Astrocyte of the cerebellum (primary cell): ENCODE measurements at regions not wholly inside any gene's neighbourhood (a gene's known extent, or its start where the extent isn't known, plus 50 kb on each side); places are given as distances from the start of the nearest gene placed in this dataset.

ENCODE experiments used
- DNase-seq: peaks from one replicate; pipeline ENCODE4 v3.0.0-alpha.2; 2011; ENCODE audit warnings: low read depth
- H3K4me3 ChIP-seq: 2 replicates; pipeline ENCODE4 v1.5.1; 2011; ENCODE audit warnings: mild to moderate bottlenecking, low read depth, low read length, moderate library complexity
- in situ Hi-C: cut with HindIII; loops from 2 replicates; pipeline ENCODE4 v1.10.0; 2017; ENCODE audit warnings: low sequenced_read_pairs
- TF ChIP-seq, protein P1 (sequence below): IDR thresholded peaks from 2 replicates; pipeline ENCODE4 v1.5.1; 2012; ENCODE audit warnings: low read length, low read depth, moderate library complexity, mild to moderate bottlenecking; ENCODE audit errors: missing control alignments

- in situ Hi-C loops: no loop called here
- no peak for DNase-seq
- TF ChIP-seq, protein P1, sequence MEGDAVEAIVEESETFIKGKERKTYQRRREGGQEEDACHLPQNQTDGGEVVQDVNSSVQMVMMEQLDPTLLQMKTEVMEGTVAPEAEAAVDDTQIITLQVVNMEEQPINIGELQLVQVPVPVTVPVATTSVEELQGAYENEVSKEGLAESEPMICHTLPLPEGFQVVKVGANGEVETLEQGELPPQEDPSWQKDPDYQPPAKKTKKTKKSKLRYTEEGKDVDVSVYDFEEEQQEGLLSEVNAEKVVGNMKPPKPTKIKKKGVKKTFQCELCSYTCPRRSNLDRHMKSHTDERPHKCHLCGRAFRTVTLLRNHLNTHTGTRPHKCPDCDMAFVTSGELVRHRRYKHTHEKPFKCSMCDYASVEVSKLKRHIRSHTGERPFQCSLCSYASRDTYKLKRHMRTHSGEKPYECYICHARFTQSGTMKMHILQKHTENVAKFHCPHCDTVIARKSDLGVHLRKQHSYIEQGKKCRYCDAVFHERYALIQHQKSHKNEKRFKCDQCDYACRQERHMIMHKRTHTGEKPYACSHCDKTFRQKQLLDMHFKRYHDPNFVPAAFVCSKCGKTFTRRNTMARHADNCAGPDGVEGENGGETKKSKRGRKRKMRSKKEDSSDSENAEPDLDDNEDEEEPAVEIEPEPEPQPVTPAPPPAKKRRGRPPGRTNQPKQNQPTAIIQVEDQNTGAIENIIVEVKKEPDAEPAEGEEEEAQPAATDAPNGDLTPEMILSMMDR: no peak
- H3K4me3 ChIP-seq: no peak overlapping the region
Observed at GRCh38 chr18:38427736-38428135, 862.1 kb upstream of the CELF4 start.

- DNase-seq: no peak
- TF ChIP-seq, protein P1: no peak
- H3K4me3 ChIP-seq: no peak overlapping the region
- in situ Hi-C loops: no loop called here
Observed at GRCh38 chr18:38427234-38427633, 861.6 kb upstream of the CELF4 start.

- DNase-seq: no peak
- TF ChIP-seq, protein P1: no peak
- H3K4me3 ChIP-seq: no peak overlapping the region
- in situ Hi-C loops: no loop called here
Observed at GRCh38 chr18:38421872-38422615, 856.4 kb upstream of the CELF4 start.

- H3K4me3 ChIP-seq: no peak overlapping the region
- TF ChIP-seq, protein P1: no peak
- no peak for DNase-seq
- in situ Hi-C loops: no loop called here
Observed at GRCh38 chr18:38421021-38421420, 855.4 kb upstream of the CELF4 start.

DNA sequence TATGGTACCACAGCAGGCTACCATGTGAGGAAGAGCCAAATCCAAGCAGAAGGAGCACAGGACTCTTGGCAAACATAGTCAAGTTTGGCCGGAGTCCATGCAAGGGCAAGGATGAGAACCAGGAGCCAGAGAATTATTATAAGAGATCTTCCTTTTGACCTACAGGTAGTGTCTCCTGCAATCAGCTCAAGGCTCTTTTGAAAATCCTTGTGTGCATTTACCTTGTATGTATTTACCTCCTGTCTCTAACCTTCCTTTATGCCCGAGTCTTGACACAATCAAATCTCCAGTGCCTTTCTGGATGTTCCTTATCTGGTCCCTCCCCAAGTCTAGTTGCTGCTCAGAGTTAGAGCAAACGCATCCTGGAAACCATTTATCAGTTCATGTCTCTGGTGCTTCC lies 855.0 kb upstream of the CELF4 start:
- DNase-seq: no peak
- TF ChIP-seq, protein P1: no peak
- H3K4me3 ChIP-seq: no peak overlapping the region
- in situ Hi-C loops: no loop called here

- in situ Hi-C loops: no loop called here
- no peak for DNase-seq
- TF ChIP-seq, protein P1: no peak
- H3K4me3 ChIP-seq: no peak overlapping the region
Observed at GRCh38 chr18:38415811-38416210, 850.2 kb upstream of the CELF4 start.

DNA sequence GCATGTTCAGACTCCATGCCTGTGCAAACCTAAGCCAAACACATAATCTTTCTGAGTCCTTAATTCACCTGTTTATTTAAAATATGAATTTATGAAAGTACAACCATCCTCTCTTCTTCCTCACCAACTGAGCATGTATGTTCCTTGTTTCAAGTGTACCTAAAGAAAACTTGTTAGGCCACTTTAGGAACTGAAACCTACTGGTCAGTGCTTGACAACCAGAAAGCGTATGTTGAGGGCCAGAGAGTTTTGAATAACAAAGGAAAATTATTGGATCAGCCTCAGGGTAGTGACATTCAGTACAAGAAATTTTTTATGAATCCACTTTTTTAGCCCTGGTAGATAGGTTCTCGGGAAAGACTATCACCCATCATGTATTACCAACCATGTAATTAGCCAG lies 847.6 kb upstream of the CELF4 start:
- no peak overlapping the region for H3K4me3 ChIP-seq
- in situ Hi-C loops: no loop called here
- no peak for DNase-seq
- TF ChIP-seq, protein P1: no peak
